ENCODE measurements at regions not wholly inside any gene's neighbourhood (a gene's known extent, or its start where the extent isn't known, plus 50 kb on each side); places are given as distances from the start of the nearest gene placed in this dataset.

DNA sequence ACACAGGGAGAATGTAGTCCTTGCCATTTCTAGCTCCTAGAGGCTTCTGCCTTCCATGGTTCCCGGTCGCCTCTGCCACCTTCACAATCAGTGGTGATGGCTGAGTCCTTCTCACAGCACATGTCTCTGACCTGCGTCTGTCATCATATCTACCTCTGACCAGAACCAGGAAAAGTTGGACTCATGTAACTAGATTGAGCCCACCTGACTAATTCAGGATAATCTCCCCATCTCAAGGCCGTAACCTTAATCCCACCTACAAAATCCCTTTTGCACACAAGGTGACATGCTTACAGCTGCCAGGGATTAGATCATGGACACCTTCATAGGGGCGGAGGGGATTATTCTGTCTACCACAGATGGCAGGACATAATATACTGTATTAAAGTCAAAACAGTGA, 375.6 kb downstream of the ICE1 start (continued):
- TF ChIP-seq, protein P1, sequence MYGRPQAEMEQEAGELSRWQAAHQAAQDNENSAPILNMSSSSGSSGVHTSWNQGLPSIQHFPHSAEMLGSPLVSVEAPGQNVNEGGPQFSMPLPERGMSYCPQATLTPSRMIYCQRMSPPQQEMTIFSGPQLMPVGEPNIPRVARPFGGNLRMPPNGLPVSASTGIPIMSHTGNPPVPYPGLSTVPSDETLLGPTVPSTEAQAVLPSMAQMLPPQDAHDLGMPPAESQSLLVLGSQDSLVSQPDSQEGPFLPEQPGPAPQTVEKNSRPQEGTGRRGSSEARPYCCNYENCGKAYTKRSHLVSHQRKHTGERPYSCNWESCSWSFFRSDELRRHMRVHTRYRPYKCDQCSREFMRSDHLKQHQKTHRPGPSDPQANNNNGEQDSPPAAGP (tag by site-specific recombination; IDR thresholded peaks at IDR 0.05), result no peak
- TF ChIP-seq ZNF776 (tag by site-specific recombination; IDR thresholded peaks at IDR 0.05; ENCODE audit: borderline replicate concordance), result no peak
- TF ChIP-seq, protein P2, sequence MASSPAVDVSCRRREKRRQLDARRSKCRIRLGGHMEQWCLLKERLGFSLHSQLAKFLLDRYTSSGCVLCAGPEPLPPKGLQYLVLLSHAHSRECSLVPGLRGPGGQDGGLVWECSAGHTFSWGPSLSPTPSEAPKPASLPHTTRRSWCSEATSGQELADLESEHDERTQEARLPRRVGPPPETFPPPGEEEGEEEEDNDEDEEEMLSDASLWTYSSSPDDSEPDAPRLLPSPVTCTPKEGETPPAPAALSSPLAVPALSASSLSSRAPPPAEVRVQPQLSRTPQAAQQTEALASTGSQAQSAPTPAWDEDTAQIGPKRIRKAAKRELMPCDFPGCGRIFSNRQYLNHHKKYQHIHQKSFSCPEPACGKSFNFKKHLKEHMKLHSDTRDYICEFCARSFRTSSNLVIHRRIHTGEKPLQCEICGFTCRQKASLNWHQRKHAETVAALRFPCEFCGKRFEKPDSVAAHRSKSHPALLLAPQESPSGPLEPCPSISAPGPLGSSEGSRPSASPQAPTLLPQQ (tag by site-specific recombination; IDR thresholded peaks at IDR 0.05), result no peak
- no peak for TF ChIP-seq ZBTB8A (tag by site-specific recombination; IDR thresholded peaks at IDR 0.05)
- TF ChIP-seq ZNF571 (tag by site-specific recombination; IDR thresholded peaks at IDR 0.05), result no peak
- no peak for TF ChIP-seq ZNF214 (tag by site-specific recombination; IDR thresholded peaks at IDR 0.05; ENCODE audit: borderline replicate concordance)
- TF ChIP-seq, protein P3, sequence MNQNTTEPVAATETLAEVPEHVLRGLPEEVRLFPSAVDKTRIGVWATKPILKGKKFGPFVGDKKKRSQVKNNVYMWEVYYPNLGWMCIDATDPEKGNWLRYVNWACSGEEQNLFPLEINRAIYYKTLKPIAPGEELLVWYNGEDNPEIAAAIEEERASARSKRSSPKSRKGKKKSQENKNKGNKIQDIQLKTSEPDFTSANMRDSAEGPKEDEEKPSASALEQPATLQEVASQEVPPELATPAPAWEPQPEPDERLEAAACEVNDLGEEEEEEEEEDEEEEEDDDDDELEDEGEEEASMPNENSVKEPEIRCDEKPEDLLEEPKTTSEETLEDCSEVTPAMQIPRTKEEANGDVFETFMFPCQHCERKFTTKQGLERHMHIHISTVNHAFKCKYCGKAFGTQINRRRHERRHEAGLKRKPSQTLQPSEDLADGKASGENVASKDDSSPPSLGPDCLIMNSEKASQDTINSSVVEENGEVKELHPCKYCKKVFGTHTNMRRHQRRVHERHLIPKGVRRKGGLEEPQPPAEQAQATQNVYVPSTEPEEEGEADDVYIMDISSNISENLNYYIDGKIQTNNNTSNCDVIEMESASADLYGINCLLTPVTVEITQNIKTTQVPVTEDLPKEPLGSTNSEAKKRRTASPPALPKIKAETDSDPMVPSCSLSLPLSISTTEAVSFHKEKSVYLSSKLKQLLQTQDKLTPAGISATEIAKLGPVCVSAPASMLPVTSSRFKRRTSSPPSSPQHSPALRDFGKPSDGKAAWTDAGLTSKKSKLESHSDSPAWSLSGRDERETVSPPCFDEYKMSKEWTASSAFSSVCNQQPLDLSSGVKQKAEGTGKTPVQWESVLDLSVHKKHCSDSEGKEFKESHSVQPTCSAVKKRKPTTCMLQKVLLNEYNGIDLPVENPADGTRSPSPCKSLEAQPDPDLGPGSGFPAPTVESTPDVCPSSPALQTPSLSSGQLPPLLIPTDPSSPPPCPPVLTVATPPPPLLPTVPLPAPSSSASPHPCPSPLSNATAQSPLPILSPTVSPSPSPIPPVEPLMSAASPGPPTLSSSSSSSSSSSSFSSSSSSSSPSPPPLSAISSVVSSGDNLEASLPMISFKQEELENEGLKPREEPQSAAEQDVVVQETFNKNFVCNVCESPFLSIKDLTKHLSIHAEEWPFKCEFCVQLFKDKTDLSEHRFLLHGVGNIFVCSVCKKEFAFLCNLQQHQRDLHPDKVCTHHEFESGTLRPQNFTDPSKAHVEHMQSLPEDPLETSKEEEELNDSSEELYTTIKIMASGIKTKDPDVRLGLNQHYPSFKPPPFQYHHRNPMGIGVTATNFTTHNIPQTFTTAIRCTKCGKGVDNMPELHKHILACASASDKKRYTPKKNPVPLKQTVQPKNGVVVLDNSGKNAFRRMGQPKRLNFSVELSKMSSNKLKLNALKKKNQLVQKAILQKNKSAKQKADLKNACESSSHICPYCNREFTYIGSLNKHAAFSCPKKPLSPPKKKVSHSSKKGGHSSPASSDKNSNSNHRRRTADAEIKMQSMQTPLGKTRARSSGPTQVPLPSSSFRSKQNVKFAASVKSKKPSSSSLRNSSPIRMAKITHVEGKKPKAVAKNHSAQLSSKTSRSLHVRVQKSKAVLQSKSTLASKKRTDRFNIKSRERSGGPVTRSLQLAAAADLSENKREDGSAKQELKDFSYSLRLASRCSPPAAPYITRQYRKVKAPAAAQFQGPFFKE (tag by site-specific recombination; IDR thresholded peaks at IDR 0.05; ENCODE audit: borderline replicate concordance), result no peak
- TF ChIP-seq, protein P4, sequence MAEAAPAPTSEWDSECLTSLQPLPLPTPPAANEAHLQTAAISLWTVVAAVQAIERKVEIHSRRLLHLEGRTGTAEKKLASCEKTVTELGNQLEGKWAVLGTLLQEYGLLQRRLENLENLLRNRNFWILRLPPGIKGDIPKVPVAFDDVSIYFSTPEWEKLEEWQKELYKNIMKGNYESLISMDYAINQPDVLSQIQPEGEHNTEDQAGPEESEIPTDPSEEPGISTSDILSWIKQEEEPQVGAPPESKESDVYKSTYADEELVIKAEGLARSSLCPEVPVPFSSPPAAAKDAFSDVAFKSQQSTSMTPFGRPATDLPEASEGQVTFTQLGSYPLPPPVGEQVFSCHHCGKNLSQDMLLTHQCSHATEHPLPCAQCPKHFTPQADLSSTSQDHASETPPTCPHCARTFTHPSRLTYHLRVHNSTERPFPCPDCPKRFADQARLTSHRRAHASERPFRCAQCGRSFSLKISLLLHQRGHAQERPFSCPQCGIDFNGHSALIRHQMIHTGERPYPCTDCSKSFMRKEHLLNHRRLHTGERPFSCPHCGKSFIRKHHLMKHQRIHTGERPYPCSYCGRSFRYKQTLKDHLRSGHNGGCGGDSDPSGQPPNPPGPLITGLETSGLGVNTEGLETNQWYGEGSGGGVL (tag by site-specific recombination; IDR thresholded peaks at IDR 0.05), result no peak
- no peak for TF ChIP-seq ZNF747 (tag by site-specific recombination; IDR thresholded peaks at IDR 0.05)
- no peak for TF ChIP-seq KLF1 (tag by site-specific recombination; IDR thresholded peaks at IDR 0.05)
- TF ChIP-seq ZSCAN30 (tag by site-specific recombination; IDR thresholded peaks at IDR 0.05), result no peak
- TF ChIP-seq ZNF391 (tag by site-specific recombination; IDR thresholded peaks at IDR 0.05; ENCODE audit: borderline replicate concordance, low read depth), result no peak
- TF ChIP-seq ZXDB (tag by site-specific recombination; IDR thresholded peaks at IDR 0.05), result no peak
- TF ChIP-seq, protein P5, sequence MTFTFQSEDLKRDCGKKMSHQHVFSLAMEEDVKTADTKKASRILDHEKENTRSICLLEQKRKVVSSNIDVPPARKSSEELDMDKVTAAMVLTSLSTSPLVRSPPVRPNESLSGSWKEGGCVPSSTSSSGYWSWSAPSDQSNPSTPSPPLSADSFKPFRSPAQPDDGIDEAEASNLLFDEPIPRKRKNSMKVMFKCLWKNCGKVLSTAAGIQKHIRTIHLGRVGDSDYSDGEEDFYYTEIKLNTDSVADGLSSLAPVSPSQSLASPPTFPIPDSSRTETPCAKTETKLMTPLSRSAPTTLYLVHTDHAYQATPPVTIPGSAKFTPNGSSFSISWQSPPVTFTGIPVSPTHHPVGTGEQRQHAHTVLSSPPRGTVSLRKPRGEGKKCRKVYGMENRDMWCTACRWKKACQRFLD (tag by site-specific recombination; IDR thresholded peaks at IDR 0.05), result no peak

DNA sequence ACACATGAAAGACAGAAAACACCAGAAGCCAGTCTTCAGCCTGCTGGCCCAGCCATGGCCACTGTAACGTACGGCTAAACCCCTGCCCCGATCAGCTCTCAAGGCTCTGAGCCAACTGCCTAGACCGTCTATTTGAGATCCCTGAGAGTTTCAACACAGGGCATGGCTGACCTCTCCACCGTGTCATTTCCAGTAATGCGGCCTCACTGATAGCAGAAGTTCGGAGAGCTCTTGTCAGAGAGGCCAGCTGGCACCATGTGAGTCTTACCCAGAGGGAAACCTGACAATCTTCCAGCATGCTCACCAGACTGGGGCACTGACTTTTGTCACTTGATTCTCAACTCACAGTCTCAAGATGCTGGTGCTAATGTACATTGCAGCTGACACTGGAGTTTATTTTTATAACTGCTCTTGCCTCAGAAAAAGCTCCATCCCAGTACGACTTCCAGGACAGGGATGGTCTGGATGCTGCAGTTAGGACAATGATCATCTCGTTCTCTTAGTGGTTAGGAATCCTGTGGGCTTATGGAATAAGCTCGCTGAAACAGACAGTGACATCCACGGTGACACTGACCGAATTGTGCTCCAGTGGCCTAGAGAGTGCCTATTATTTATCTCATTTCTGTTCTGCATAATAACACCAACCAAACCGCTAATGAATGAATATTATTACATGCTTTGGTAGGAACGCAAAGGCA, 372.7 kb downstream of the ICE1 start:
- POLR2A ChIA-PET, result no interaction called here
- no peaks in the 10 kb centered on the region for H3K9me3 ChIP-seq (ENCODE audit: control insufficient read depth, insufficient read depth, low read depth, low read length)
- H3K27ac ChIP-seq (ENCODE audit: extremely low read depth, low read depth, low read length), result no peak overlapping the region
- CTCF ChIA-PET, result no interaction called here
- H3K36me3 ChIP-seq (ENCODE audit: control insufficient read depth in 2 of 2, insufficient read depth in 1 of 2, low read length in 2 of 2), result no peaks in the 10 kb centered on the region
- no peak overlapping the region for H3K4me3 ChIP-seq (ENCODE audit: low read depth, low read length)
- H3K4me1 ChIP-seq (ENCODE audit: control insufficient read depth, insufficient read depth, low read length), result no peaks in the 10 kb centered on the region
- TF ChIP-seq ZNF335 (tag by site-specific recombination; conservative IDR thresholded peaks at IDR 0.05) (no peak), ZNF202 (tag by site-specific recombination; IDR thresholded peaks at IDR 0.05; ENCODE audit: borderline replicate concordance) (no peak), GLI4 (tag by site-specific recombination; IDR thresholded peaks at IDR 0.05) (no peak), ZFP37 (tag by site-specific recombination; IDR thresholded peaks at IDR 0.05) (no peak), HOXA7 (CRISPR knock-in tag; IDR thresholded peaks at IDR 0.05; ENCODE audit: borderline replicate concordance) (no peak), GLIS1 (tag by site-specific recombination; IDR thresholded peaks at IDR 0.05) (no peak), SALL2 (tag by site-specific recombination; IDR thresholded peaks at IDR 0.05; ENCODE audit: borderline replicate concordance) (no peak), ZNF391 (tag by site-specific recombination; IDR thresholded peaks at IDR 0.05; ENCODE audit: borderline replicate concordance, low read depth) (no peak), ZNF514 (tag by site-specific recombination; IDR thresholded peaks at IDR 0.05) (no peak), YY1 (tag by site-specific recombination; IDR thresholded peaks at IDR 0.05) (no peak)
- TF ChIP-seq, protein P6, sequence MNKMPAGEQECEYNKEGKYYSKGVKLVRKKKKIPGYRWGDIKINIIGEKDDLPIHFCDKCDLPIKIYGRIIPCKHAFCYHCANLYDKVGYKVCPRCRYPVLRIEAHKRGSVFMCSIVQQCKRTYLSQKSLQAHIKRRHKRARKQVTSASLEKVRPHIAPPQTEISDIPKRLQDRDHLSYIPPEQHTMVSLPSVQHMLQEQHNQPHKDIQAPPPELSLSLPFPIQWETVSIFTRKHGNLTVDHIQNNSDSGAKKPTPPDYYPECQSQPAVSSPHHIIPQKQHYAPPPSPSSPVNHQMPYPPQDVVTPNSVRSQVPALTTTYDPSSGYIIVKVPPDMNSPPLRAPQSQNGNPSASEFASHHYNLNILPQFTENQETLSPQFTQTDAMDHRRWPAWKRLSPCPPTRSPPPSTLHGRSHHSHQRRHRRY (tag by site-specific recombination; IDR thresholded peaks at IDR 0.05), result no peak
